GM21360 (cell line): ENCODE measurements at regions not wholly inside any gene's neighbourhood (a gene's known extent, or its start where the extent isn't known, plus 50 kb on each side); places are given as distances from the start of the nearest gene placed in this dataset.
A peak's percentile ranks its signal among the peaks of the same experiment; 100 is the strongest.
"Not testable (repeated sequence)": the region's sequence is repeated elsewhere in the genome, so short reads cannot be mapped to it uniquely, and the experiment has no call there.

ENCODE experiments used
- ATAC-seq: cut with Tn5 transposase; IDR thresholded peaks from one replicate; pipeline ENCODE4 v1.9.1; 2021; ENCODE audit warnings: mild to moderate bottlenecking, moderate library complexity; ENCODE audit not compliant: unreplicated experiment

- ATAC-seq: no peak
Measured at GRCh38 chr2:39487398-39488250, 50.5 kb upstream of the MAP4K3 start.

- ATAC-seq: no peak
Measured at GRCh38 chr2:39488450-39488849, 51.4 kb upstream of the MAP4K3 start.

- no peak for ATAC-seq
Measured at GRCh38 chr2:39490586-39490985, 53.5 kb upstream of the MAP4K3 start.

DNA sequence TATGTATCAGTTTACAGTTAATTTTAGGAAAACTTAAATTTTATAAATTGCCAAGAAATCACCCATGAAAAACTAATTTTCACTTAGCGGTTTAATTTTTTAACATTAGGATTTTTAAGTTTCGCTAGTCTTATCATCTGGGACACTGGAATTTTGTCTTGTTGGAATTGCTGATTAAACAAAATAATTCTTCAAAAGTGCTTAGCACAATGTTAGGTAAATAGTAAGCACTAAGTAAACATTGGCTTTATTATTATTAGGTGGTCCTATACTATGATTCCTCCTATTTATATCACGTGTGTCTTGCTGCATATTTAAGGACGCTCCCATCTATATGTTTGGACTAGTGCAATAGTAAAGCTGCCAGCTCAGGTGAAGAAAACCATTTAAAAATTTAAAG, 54.6 kb upstream of the MAP4K3 start:
- no peak for ATAC-seq

DNA sequence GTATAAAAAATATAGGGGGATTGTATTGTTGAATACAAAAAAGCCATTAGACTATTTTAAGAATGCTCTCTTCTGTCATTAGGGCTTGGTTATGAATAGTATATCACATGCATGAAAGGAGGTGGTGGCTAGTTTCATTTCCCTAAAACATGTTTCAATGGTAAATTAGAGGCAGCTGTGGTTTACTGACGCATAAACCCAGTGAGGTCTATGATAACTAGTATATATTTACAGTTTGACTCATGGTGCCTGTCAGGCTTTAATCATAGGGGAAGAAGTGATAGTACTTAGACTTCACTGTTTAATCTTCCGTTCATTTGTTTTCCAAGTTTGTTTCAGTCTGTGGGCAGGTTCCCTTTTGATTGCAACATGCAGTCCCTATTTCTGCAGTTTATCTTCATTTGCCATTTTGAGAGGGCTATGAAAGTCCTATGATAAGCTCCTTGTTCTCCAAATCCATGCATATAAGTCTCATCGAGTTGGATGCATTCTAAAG, 55.1 kb upstream of the MAP4K3 start:
- ATAC-seq: peak; percentile 89

GRCh38 chr2:39492716-39493115, 55.6 kb upstream of the MAP4K3 start:
- ATAC-seq: no peak

- ATAC-seq: peak; percentile 74
Measured at GRCh38 chr2:39494784-39495251, 57.7 kb upstream of the MAP4K3 start.

DNA sequence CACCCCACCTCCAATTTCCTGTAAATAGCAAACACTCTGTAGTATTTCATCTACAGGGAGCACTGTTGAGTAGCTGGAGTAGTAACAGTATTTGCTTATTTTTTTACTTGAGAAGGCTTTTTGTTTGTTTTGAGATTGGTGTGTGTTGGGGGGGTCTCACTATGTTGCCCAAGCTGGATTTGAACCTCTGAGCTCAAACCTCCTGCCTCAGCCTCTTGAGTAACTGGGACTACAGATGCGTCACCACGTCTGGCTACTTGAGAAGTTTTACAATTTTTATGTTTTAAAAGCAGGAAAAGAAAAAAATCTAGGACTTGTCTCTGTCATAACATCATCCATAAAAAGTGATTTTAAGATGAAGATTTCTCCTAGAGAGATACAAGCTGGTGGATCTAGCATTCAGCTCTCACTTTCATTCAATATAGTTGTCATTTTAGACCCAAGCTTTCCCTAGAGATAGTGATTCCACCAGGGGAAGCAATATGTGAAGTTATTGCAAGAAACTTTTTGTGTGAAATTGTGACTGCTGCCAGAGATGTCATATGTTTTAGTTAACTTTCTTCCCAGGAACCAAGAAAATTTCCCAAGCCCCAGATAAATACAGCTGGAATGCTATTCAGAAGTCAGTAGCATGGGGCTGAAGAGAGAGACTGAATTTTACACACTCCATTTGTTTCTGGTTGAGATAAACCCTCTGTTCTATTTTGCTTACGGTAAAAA, 60.2 kb upstream of the MAP4K3 start:
- ATAC-seq: no peak

DNA sequence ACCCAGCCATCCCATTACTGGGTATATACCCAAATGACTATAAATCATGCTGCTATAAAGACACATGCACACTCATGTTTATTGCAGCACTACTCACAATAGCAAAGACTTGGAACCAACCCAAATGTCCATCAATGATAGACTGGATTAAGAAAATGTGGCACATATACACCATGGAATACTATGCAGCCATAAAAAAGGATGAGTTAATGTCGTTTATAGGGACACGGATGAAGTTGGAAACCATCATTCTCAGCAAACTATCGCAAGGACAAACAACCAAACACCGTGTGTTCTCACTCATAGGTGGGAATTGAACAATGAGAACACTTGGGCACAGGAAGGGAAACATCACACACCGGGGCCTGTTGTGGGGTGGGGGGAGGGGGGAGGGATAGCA, 61.1 kb upstream of the MAP4K3 start:
- not testable (repeated sequence) for ATAC-seq

GRCh38 chr2:39498786-39499185, 61.7 kb upstream of the MAP4K3 start:
- ATAC-seq: no peak

DNA sequence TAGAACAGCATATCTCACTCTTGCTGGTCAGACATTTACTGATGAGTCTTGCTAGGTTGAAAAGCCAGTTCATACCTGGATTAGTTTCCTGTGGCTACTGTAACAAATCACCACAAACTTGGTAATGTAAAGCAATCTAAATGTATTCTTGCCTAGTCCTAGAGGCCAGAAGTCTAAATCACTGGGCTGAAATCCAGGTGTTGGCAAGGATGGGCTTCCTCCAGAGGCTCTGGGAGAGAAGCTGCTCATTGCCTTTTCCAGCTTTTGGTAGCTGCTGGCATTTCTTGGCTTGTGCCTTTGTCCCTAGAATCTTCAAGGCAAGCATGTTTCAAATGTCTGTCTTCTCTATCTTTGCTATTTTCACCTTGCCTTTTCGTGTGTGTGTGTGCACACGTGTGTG, 62.3 kb upstream of the MAP4K3 start:
- no peak for ATAC-seq

DNA sequence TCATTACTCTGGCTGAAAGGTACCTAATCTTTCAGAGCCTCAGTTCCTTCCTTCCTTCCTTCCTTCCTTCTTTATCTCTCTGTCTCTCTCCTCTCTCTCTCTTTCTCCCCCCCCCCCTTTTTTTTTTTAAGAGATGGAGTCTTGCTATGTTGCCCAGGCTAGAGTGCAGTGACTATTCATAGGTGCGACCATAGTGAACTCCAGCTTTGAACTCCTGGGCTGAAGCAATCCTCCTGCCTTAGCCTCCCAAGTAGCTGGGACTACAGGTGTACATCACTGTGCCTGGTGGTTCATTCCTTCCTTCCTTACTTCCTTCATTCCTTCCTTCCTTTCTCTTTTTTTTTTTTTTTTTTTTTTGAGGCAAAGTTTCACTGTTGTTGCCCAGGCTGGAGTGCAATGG, 64.3 kb upstream of the MAP4K3 start:
- no peak for ATAC-seq

GRCh38 chr2:39503277-39503676, 66.2 kb upstream of the MAP4K3 start:
- ATAC-seq: no peak

- ATAC-seq: no peak
Measured at GRCh38 chr2:39504790-39505335, 67.8 kb upstream of the MAP4K3 start.

- no peak for ATAC-seq
Measured at GRCh38 chr2:39506215-39506614, 69.1 kb upstream of the MAP4K3 start.

- no peak for ATAC-seq
Measured at GRCh38 chr2:39508198-39508597, 71.1 kb upstream of the MAP4K3 start.

DNA sequence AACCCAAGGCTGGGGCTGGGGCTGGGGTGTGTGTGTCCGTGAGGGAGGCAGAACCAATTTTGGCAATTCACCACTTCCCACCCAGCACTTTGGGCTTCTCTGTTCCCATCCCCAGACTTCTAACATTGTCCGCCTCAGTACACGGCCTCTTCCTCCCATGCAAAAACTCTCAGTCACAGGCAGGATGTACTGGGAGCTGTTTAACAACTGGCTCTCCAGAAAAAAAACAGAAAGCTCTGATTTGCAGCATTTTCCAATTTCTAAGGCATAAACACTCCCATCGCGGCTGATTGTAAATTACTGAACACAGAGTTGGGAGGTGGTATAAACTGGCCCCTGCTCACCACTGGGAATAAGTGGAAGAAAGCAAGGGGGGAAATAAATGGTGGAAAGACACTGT, 73.1 kb upstream of the MAP4K3 start:
- ATAC-seq: no peak

- no peak for ATAC-seq
Measured at GRCh38 chr2:39511219-39511604, 74.1 kb upstream of the MAP4K3 start.

DNA sequence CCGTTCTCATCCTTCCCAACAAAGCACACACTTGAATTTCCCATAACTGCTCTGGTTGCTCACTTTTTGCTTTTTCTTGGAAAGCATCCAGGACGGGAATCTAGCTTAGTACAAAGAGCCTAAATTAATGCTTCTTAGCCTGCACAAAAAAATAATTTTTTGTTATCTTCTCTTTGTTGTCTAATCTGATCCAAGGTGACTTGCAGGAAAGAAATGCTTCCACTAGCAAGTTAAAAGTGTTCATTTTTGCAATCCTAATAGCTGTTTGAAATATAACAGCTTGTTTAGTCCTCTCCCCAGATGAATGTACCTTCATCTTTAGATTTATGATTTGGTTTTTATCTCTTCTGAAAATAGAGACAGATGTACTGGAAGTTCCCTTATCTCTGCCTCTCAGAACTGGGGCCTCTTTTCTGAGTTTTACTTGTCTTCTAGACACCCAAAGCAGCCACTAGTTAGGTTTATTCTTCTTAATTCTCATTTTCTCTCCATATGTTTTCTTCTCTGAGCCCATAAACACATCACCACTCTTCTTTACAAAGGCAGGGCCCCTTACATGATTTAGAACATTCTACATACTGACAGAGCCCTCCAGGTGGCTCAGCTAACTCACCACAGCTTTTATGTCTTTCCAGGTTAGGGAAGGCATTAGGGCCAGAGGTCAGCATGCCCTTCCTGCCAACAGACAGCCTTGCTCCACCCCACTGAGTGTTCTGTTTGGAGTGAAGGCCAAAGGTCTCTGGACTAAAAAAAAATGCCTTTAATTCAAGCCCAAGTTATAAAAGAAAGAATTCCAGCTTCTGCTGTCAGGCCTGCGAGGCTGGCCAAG, 74.7 kb upstream of the MAP4K3 start:
- no peak for ATAC-seq

DNA sequence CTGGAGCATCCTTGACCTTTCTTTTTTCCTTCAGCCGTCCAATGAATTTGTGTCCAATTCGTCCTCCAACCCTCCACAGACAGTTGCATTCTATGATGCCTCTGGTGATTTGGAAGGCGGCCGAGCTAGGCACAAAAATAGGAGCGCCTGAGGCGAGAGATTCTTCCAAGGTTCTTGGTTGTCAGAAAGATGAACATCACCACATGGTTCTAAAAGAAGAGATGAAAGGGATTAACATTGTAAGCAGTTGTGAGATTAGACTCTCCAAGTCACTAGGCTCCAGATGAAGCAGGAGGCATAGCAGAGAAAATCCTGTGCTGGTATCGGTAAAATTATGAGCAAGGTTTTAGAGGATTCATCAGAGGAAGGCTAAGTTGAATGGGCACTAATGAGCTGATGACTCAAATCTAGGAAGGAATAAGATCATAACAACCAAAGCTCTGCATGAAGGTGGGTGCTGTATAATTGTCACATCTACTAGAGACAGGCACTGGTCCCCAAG, 75.4 kb upstream of the MAP4K3 start:
- ATAC-seq: no peak

DNA sequence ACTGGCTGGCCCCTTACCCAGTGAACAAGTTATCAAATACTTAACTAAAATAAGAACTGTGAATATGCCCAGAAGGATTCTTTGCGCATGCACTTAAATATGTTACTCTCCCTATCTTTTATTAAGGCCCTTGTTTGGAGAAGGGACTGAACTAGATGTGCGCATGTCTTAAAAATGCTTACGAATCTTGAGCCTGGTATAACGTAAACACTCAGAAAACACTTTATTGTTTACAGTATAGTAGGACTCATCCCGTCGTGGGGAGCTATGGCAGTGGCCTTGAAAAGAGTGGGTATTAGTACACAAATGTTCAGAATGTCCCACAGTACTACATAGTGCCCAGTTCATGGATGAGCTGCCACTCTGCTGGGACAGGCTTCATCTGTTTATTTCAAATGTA, 75.9 kb upstream of the MAP4K3 start:
- ATAC-seq: no peak
